Nephron progenitor cell (in vitro differentiated cells): ENCODE measurements at regions not wholly inside any gene's neighbourhood (a gene's known extent, or its start where the extent isn't known, plus 50 kb on each side); places are given as distances from the start of the nearest gene placed in this dataset.

Experiments
- DNase-seq: peaks from one replicate; pipeline ENCODE4 v3.0.0; 2021
- H3K27ac Mint-ChIP-seq: 2 replicates; pipeline ENCODE4 v1.8.0; 2021; ENCODE audit warnings: mild to moderate bottlenecking, moderate library complexity, mixed read lengths
- H3K27me3 Mint-ChIP-seq: 2 replicates; pipeline ENCODE4 v1.8.0; 2021; ENCODE audit warnings: mild to moderate bottlenecking, low read depth, mixed read lengths; ENCODE audit not compliant: poor library complexity
- H3K36me3 Mint-ChIP-seq: 2 replicates; pipeline ENCODE4 v1.8.0; 2021; ENCODE audit warnings: low read depth, mixed read lengths
- H3K4me1 Mint-ChIP-seq: 2 replicates; pipeline ENCODE4 v1.8.0; 2021; ENCODE audit warnings: mixed read lengths
- H3K4me3 Mint-ChIP-seq: 2 replicates; pipeline ENCODE4 v1.8.0; 2021; ENCODE audit warnings: mild to moderate bottlenecking, moderate library complexity, mixed read lengths
- H3K9me3 Mint-ChIP-seq: 2 replicates; pipeline ENCODE4 v1.8.0; 2021; ENCODE audit warnings: mild to moderate bottlenecking, moderate library complexity, mixed read lengths
- TF ChIP-seq, protein P1 (sequence below): fragments of 200-600 bp; sonication (generic); IDR thresholded peaks from 2 replicates; pipeline ENCODE4 v1.5.0; 2021; ENCODE audit warnings: antibody characterized with exemption

DNA sequence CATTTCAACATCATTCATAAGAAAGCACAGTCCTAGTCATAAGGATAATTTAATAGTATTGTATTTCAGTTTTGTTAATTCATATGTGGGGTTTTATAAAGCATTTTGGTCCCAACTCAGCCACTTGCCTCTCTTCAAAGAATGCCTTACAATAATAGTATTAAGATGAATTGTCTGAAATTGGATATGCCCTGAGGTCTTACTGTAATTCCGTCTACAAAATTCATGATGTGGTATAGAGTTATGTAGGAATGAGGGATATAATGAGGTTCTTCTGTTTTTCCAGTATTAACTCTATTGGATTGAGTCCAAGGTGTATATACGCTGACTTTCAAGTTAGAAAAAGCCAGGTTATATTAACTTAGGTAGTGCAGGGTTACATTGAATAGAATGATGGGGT, 177.0 kb downstream of the GOLIM4 start:
- Mint-ChIP-seq H3K27me3 (no peaks in the 10 kb centered on the region), H3K27ac (no peak overlapping the region), H3K4me3 (no peak overlapping the region), H3K9me3 (no peaks in the 10 kb centered on the region), H3K36me3 (no peaks in the 10 kb centered on the region), H3K4me1 (no peaks in the 10 kb centered on the region)
- DNase-seq, result no peak
- TF ChIP-seq, protein P1, sequence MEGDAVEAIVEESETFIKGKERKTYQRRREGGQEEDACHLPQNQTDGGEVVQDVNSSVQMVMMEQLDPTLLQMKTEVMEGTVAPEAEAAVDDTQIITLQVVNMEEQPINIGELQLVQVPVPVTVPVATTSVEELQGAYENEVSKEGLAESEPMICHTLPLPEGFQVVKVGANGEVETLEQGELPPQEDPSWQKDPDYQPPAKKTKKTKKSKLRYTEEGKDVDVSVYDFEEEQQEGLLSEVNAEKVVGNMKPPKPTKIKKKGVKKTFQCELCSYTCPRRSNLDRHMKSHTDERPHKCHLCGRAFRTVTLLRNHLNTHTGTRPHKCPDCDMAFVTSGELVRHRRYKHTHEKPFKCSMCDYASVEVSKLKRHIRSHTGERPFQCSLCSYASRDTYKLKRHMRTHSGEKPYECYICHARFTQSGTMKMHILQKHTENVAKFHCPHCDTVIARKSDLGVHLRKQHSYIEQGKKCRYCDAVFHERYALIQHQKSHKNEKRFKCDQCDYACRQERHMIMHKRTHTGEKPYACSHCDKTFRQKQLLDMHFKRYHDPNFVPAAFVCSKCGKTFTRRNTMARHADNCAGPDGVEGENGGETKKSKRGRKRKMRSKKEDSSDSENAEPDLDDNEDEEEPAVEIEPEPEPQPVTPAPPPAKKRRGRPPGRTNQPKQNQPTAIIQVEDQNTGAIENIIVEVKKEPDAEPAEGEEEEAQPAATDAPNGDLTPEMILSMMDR, result no peak

DNA sequence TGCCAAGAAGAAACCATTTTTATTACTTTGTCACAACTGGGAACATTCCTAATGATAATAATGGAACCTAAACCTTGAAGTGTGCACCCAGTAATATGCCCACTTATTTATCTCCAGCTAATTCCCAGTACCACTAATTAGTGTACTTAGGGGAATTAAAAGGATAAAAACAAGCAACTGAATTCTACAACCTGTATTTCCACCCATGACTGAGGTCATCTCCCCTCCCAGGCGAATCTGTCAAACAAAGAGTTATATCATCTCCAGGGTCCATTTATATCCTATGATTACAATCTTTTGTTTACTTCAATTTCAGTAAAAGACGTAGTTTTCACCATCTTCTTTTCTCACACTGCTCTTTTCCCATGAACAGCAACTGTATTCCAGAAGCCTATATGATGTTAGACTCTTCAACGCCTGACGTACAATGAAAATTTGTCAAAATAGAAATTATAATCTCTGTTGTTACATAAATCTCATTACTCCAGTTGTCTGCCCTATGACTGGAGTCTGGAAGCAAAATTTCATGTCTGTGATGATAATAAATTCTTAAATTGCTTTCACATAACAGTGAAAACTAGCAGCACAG, 177.6 kb downstream of the GOLIM4 start:
- no peak for DNase-seq
- Mint-ChIP-seq H3K9me3 (no peaks in the 10 kb centered on the region), H3K27me3 (no peaks in the 10 kb centered on the region), H3K4me1 (no peaks in the 10 kb centered on the region), H3K27ac (no peak overlapping the region), H3K4me3 (no peak overlapping the region), H3K36me3 (no peaks in the 10 kb centered on the region)
- TF ChIP-seq, protein P1, result no peak

DNA sequence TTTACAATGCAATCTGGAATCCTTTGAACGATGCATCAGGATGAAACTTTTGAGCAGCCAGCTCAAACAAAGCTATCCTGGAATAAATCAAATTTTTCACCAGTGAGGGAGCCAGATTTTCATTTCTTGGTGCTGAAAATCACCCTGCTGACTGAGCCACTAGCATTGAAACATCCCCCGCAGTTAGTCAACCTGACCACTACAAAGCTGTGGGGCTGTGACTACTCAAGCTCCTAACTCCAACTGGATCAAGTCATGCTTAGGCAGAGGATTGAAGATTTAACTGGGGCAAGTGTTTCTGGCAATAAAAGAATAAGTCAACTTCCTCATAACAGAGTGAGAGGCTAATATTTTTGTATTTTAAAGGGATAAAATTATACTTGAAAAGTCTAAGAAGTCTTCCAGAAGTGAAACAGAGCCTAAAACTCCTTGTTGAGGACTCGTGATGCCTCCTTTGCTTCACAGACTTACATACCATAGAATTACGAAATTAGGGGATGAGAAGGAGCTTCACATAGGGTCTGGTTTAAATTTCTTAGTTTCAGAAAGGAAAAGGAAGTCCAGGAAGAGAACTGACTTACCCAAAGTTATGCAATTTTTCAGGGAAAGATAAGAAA, 177.8 kb downstream of the SERPINI1 start:
- H3K36me3 Mint-ChIP-seq, result no peaks in the 10 kb centered on the region
- peaks cover 3% of the 10 kb centered on the region for H3K27me3 Mint-ChIP-seq
- DNase-seq, result peak; percentile 7
- H3K4me1 Mint-ChIP-seq, result peaks cover 12% of the 10 kb centered on the region
- no peak overlapping the region for H3K27ac Mint-ChIP-seq
- TF ChIP-seq, protein P1, result no peak
- H3K9me3 Mint-ChIP-seq, result no peaks in the 10 kb centered on the region
- no peak overlapping the region for H3K4me3 Mint-ChIP-seq

DNA sequence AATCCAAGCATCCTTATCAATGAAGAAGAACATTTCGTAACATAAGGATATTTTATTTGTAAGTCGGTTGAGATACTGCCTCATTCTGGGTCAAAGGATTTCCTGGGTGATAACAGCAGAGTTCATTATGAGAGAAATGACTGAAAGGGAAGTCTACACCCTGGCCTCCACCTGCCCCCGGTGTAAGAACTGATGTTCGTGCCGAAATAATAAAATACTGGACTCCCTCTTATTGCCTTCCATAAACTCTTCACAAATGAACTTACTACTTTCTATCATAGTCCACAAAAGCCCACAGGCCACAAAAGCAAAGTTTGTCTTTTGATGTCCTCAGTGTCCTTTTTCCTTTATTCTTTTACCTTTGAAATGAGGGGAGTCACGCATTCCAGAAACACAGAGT, 174.4 kb downstream of the SERPINI1 start:
- Mint-ChIP-seq H3K27me3 (peaks cover 3% of the 10 kb centered on the region), H3K36me3 (no peaks in the 10 kb centered on the region), H3K27ac (no peak overlapping the region), H3K4me3 (no peak overlapping the region), H3K9me3 (no peaks in the 10 kb centered on the region), H3K4me1 (peaks cover 13% of the 10 kb centered on the region)
- TF ChIP-seq, protein P1, result no peak
- no peak for DNase-seq

DNA sequence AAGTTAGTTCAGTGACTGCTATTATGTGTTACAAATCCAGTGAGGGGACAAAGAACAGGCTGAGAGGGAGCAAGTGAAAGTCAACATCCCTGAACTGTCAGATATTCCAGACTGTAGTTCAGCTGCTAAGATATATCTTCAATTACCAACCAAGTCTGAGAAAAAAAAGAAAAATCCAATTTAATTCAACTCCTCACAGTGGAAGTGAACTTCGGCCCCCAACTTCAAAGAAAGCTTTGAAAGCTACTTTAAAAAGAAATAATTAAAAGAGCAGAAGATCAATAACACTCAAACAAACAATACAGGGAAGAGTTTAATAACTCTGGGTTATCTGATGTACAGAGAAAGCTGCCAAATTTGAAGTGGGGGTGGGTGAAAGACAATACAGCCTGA, 174.0 kb downstream of the SERPINI1 start:
- H3K4me3 Mint-ChIP-seq, result no peak overlapping the region
- TF ChIP-seq, protein P1, result no peak
- no peaks in the 10 kb centered on the region for H3K36me3 Mint-ChIP-seq
- H3K27ac Mint-ChIP-seq, result peak overlapping the region; percentile 41
- H3K27me3 Mint-ChIP-seq, result peaks cover 3% of the 10 kb centered on the region
- no peaks in the 10 kb centered on the region for H3K9me3 Mint-ChIP-seq
- no peak for DNase-seq
- peaks cover 13% of the 10 kb centered on the region for H3K4me1 Mint-ChIP-seq
